ENCODE measurements at regions not wholly inside any gene's neighbourhood (a gene's known extent, or its start where the extent isn't known, plus 50 kb on each side); places are given as distances from the start of the nearest gene placed in this dataset.

DNA sequence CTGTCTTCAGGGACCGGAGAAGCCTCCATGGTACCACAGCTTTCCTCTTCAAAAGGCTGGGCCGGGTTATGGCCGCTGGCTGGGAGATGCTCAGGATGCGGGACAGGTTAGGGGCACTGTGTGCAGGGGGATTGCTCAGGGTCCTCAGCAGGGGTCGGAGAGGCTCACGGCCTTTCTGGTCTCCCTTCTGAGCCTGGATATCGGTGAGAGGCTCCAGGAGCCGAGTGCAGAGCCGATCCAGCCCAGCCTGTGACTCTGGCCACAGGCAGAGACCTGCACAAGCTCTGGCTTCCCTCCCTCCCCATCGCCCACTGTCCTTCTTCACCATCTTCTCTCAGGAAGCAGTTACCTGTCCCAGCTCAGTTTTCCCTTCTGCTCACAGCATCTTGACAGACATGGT is 306.0 kb downstream of the ZNF536 start:
- TF ChIP-seq HDAC2 (IDR thresholded peaks at IDR 0.05; ENCODE audit: borderline replicate concordance in 1 of 2, low read depth in 2 of 2, low read length in 2 of 2) (no peak), POLR2AphosphoS5 (IDR thresholded peaks at IDR 0.05; ENCODE audit: low read depth, low read length) (no peak)
- TF ChIP-seq, protein P1, sequence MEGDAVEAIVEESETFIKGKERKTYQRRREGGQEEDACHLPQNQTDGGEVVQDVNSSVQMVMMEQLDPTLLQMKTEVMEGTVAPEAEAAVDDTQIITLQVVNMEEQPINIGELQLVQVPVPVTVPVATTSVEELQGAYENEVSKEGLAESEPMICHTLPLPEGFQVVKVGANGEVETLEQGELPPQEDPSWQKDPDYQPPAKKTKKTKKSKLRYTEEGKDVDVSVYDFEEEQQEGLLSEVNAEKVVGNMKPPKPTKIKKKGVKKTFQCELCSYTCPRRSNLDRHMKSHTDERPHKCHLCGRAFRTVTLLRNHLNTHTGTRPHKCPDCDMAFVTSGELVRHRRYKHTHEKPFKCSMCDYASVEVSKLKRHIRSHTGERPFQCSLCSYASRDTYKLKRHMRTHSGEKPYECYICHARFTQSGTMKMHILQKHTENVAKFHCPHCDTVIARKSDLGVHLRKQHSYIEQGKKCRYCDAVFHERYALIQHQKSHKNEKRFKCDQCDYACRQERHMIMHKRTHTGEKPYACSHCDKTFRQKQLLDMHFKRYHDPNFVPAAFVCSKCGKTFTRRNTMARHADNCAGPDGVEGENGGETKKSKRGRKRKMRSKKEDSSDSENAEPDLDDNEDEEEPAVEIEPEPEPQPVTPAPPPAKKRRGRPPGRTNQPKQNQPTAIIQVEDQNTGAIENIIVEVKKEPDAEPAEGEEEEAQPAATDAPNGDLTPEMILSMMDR (IDR thresholded peaks at IDR 0.05; ENCODE audit: control extremely low read depth in 1 of 3, insufficient read depth in 1 of 3, low read depth in 1 of 3, low read length in 3 of 3), result no peak
